NCI-H510A (cell line): ENCODE measurements at regions not wholly inside any gene's neighbourhood (a gene's known extent, or its start where the extent isn't known, plus 50 kb on each side); places are given as distances from the start of the nearest gene placed in this dataset.

ENCODE experiments used
- DNase-seq: peaks from one replicate; lab custom pipeline; 2025; lab: John Stamatoyannopoulos, UW

GRCh38 chr11:111093061-111093460 lies 152.5 kb upstream of the POU2AF2 start:
- DNase-seq = no peak

- no peak for DNase-seq
Measured at GRCh38 chr11:111091321-111091938, 154.1 kb upstream of the POU2AF2 start.

GRCh38 chr11:111089759-111090158 lies 155.8 kb upstream of the POU2AF2 start:
- DNase-seq = no peak

GRCh38 chr11:111088847-111089355 lies 156.6 kb upstream of the POU2AF2 start:
- no peak for DNase-seq

GRCh38 chr11:111086058-111086457 lies 159.5 kb upstream of the POU2AF2 start:
- peak; percentile 54 for DNase-seq

DNA sequence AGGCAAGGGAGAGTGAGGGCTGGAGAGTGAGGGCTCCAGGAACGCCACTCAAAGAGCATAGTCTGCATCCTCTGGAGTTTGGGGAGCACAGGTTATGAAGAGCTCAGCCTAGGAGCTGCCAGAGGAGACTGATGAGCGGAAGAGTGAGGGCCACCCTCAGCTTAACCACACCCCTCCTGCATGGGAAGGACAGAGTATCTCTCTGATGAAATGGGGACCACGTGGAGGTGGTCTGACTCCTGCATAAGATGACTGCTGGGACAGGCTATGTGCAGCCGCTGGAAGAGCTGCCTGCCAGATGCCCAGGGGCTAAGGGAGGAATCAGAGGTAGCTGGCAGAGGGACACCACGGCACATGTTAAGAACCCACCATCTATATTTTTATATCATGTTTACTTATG lies 162.9 kb upstream of the POU2AF2 start:
- DNase-seq = no peak

DNA sequence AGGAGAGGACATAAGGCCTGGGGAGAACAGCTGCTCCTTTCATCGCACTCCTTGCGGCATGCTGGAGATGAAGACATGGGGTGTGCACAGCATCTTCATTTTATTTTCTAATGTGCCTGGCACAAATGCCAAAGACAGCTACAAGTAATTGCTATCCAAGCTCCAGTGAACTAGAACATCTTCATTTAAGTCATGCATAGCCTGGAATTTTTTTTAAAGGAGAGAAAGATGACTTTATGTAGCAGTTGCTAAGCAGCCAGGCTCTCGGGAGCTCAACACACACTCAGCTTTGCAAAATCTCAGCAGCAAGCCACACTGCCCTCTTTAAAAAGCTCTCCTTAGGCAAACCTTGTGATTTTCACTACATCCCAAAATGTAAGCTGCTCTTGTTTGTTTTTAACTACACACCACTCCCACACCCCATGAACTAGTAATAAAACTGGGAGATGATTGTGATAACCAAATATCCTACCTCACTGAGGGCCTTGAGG lies 164.5 kb upstream of the POU2AF2 start:
- DNase-seq = no peak

- no peak for DNase-seq
Measured at GRCh38 chr11:111077530-111078322, 167.8 kb upstream of the POU2AF2 start.

- DNase-seq = no peak
Measured at GRCh38 chr11:111069066-111069465, 176.5 kb upstream of the POU2AF2 start.

GRCh38 chr11:111067994-111068393 lies 177.5 kb upstream of the POU2AF2 start:
- no peak for DNase-seq

GRCh38 chr11:111066846-111067245 lies 178.7 kb upstream of the POU2AF2 start:
- no peak for DNase-seq

DNA sequence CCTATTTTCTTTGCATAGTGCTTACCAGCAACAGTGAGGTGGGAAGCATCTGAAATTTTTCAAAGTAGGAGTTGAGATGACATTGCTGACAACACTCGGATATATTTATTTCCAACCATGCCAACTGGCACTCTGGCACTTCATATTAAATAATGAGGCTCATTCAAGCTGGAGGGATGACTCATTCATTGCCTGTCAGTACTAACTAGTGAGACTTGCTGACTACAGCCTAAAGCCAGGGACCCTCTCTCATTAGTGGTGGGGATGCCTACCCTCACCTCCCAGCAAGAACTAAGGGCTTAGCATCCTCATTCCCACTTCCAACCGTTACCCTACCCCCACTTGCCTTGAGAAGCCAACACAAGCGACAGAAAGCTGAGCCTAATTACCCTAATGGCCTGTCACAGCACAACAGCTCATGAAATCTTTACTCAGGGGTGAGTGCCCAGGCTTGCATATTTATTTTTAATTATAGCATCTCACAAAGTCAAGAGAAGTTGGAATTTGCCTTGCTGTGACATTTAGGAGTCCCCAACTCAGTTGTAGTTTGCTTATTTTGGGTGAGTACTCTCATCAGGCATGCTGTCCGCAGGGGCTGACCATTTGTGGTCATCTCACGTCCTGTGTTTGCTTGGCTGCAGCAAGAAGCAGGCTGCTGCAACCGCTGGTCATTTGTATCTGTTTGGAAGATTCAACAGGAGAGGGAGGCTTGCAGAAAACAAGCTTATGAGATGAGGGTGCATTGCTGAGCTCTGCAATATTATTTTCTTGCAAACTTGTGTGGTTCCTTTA lies 181.6 kb upstream of the POU2AF2 start:
- DNase-seq = no peak

GRCh38 chr11:111062420-111062819 lies 183.1 kb upstream of the POU2AF2 start:
- no peak for DNase-seq

DNA sequence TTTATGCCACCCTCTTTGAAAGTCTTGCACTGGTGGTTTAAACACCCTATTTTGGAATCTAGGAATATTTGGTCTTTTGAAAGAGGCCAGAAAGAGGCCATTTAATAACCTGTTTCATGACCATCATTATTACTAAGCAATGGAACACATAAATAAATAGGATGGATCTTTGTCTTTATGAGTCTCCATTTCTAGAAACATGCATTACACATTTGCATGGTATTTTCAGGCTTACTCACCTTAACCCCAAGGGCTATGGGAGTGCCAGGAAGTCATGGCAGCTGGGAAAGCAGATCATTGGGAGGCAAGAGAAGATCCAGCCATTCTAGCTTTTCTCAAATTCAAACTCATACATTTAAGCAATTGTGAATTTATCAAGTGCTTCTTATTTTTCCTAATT lies 185.8 kb upstream of the POU2AF2 start:
- DNase-seq = no peak

DNA sequence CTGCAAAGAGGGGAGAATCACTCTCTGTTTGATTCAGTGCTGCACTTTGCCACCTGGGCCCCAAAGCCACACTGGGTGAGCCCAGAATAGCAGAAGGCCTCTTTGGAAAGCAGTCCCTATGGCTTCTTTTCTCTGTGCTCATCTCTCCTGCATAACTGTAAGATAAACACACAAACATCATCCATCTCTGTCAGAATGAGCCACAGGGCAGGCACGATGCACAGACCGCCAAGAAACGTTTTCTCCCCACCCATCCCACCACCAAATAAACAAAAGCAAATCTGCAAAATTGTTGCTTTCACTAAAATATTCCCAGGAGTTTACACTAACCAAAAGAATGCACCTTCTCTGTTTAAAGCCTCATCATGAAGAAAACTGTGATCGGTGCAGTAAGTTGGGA lies 196.4 kb upstream of the POU2AF2 start:
- DNase-seq = no peak

DNA sequence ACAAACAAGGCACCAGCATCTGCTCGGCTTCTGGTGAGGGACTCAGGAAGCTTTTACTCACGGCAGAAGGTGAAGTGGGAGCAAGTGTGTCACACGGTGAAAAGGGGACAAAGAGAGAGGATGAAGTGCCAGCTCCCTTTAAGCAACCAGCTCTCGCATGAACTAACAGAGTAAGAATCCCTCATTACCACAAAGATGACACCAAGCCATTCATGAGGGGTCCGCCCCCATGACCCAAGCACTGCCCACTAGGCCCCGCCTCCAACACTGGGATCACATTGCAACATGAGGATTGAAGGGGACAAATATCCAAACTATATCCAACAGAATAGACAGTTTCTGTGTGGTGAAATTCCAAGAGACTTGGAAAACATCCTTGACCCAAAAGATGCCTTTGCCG lies 198.2 kb upstream of the POU2AF2 start:
- no peak for DNase-seq

GRCh38 chr11:111046291-111046690 lies 199.2 kb upstream of the POU2AF2 start:
- DNase-seq = no peak

DNA sequence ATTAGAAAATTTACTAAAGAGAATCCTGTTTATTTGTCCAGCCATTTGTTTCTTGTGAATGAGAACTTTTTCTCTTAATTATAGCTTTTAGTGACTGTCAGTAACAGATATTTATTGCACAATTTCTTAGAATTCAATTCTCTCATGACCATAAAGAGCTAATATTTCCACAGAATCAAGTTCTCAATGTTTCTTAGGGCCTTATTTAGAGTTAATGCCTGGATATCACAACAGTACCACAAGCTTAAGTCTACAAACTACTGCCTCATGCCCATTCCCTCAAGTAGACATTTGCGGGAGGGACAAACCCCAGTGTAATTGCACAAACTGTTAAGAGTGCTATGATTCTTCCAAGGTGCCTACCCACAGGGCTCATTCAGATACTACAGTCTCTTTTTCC lies 199.7 kb upstream of the POU2AF2 start:
- no peak for DNase-seq

DNA sequence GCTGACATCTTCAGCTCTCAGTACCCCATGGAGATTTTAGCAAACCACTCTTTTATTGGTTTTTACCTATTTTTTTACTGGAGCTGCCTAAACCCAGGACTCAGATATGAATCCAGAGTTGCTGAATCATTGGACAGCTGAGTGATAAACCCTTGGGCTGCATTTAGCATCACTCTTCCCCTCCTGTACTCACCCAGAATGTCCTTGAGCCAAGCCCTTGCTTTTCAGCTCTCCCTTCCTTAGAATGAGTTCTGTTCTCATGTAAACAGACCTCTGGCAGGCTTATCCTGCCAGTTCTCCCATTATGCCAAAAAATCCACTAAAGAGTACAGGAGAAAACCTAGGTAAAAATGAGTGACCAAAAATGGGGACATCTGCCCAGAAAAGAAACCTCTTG lies 200.1 kb upstream of the POU2AF2 start:
- no peak for DNase-seq

GRCh38 chr11:111044751-111045406 lies 200.6 kb upstream of the POU2AF2 start:
- DNase-seq = no peak

- no peak for DNase-seq
Measured at GRCh38 chr11:111039982-111040381, 205.5 kb upstream of the POU2AF2 start.

GRCh38 chr11:111035746-111036145 lies 209.8 kb upstream of the POU2AF2 start:
- DNase-seq = no peak
